HCT116 (cell line): ENCODE measurements at regions not wholly inside any gene's neighbourhood (a gene's known extent, or its start where the extent isn't known, plus 50 kb on each side); places are given as distances from the start of the nearest gene placed in this dataset.

Source experiments
- EGR1 ChIP-seq: IDR thresholded peaks from 2 replicates; pipeline ENCODE4 v1.6.1; 2012; ENCODE audit warnings: low read depth
- ELF1 ChIP-seq: IDR thresholded peaks from 2 replicates; pipeline ENCODE4 v1.6.1; 2012; ENCODE audit warnings: low read depth, borderline replicate concordance
- EZH2 ChIP-seq: fragments of 200-600 bp; sonication (generic); IDR thresholded peaks from 2 replicates; pipeline ENCODE4 v1.6.1; 2017; ENCODE audit warnings: antibody characterized with exemption, mixed run types
- EZH2phosphoT487 ChIP-seq: fragments of 200-600 bp; IDR thresholded peaks from 2 replicates; pipeline ENCODE4 v1.6.1; 2018; ENCODE audit warnings: antibody characterized with exemption, borderline replicate concordance
- POLR2A ChIP-seq: IDR thresholded peaks from 2 replicates; pipeline ENCODE4 v1.7.0; 2011; ENCODE audit warnings: borderline replicate concordance; ENCODE audit not compliant: insufficient read depth, insufficient read length; ENCODE audit errors: extremely low read depth
- POLR2AphosphoS5 ChIP-seq: IDR thresholded peaks from 2 replicates; pipeline ENCODE4 v1.6.1; 2011; ENCODE audit warnings: mild to moderate bottlenecking, low read depth, low read length, moderate library complexity
- RAD21 ChIP-seq: IDR thresholded peaks from 2 replicates; pipeline ENCODE4 v1.6.1; 2012; ENCODE audit warnings: low read depth, mild to moderate bottlenecking
- TCF7L2 ChIP-seq: IDR thresholded peaks from 2 replicates; pipeline ENCODE4 v1.7.0; 2011; ENCODE audit warnings: borderline replicate concordance, inconsistent platforms; ENCODE audit not compliant: insufficient read depth, insufficient read length; ENCODE audit errors: extremely low read depth
- ZFX ChIP-seq: fragments of 450-650 bp; IDR thresholded peaks from 2 replicates; pipeline ENCODE4 v1.6.1; 2017
- ZNF274 ChIP-seq: fragments of 200-500 bp; sonication (Bioruptor generic); IDR thresholded peaks from 2 replicates; pipeline ENCODE4 v1.6.1; 2014; ENCODE audit warnings: mild to moderate bottlenecking, low read depth, low read length, inconsistent platforms
- TF ChIP-seq, protein P1 (sequence below), 3 experiments: fragments of 200-600 bp in 1 of 3; sonication (generic) in 1 of 3; IDR thresholded peaks in 2 of 3; conservative IDR thresholded peaks in 1 of 3; 2 replicates each; pipeline ENCODE4 v1.5.1; 2012 to 2017; ENCODE audit warnings: low read depth in 2 of 3, low read length in 2 of 3, antibody characterized with exemption in 1 of 3, borderline replicate concordance in 1 of 3, control low read depth in 1 of 3, mild to moderate bottlenecking in 1 of 3, mixed read lengths in 1 of 3, mixed run types in 1 of 3, moderate library complexity in 1 of 3; ENCODE audit not compliant: insufficient read depth in 1 of 3

DNA sequence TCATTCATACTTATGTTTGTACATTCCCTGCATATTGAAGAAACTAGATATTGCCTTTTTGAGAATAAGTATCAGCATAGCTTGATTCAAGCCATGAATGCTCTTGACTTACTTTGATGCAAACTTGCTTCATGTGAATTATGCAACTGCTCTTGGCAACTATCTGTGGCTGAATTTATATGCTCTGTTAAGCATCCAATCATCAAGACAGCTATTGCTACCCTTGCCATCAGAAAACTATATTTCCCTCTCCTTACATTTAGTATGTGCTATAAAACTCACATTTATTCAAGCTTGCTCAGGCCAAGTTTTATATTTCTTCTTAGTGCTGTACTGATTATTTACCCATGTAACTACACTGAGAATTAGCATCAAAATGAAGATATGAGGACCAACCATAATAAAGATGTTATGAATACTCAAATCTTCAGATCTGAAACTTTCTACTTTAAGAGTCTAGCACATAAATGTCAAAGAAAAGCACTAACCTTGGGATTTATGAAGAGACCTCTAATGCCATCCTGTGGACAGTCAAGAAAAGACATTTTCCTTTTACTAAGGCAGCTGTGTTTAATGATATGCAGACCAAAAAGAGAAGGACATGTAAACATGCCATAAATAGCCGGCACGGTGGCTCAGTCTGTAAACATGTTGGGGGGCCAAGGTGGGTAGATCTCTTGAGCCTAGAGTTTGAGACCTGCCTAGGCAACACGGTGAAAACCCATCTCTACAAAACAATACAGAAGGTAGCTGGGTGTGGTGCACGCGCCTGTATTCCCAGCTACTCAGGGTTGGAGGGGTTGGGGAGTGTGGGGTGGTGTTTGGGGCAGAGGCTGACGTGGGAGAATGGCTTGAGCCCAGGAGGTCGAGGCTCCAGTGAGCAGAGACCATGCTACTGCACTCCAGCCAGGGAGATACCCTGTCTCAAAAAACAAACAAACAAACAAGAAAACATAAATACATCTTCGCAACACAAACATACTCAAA is 267.0 kb upstream of the TYRP1 start:
- TF ChIP-seq EZH2phosphoT487 (no peak), POLR2AphosphoS5 (no peak), POLR2A (no peak), ELF1 (no peak), ZFX (no peak), RAD21 (no peak), EGR1 (no peak), TCF7L2 (no peak), ZNF274 (no peak), EZH2 (no peak)
- TF ChIP-seq, protein P1, sequence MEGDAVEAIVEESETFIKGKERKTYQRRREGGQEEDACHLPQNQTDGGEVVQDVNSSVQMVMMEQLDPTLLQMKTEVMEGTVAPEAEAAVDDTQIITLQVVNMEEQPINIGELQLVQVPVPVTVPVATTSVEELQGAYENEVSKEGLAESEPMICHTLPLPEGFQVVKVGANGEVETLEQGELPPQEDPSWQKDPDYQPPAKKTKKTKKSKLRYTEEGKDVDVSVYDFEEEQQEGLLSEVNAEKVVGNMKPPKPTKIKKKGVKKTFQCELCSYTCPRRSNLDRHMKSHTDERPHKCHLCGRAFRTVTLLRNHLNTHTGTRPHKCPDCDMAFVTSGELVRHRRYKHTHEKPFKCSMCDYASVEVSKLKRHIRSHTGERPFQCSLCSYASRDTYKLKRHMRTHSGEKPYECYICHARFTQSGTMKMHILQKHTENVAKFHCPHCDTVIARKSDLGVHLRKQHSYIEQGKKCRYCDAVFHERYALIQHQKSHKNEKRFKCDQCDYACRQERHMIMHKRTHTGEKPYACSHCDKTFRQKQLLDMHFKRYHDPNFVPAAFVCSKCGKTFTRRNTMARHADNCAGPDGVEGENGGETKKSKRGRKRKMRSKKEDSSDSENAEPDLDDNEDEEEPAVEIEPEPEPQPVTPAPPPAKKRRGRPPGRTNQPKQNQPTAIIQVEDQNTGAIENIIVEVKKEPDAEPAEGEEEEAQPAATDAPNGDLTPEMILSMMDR (IDR thresholded peaks at IDR 0.05 in 2 of 3, conservative IDR thresholded peaks at IDR 0.05 in 1 of 3; ENCODE audit: borderline replicate concordance in 1 of 3, insufficient read depth in 1 of 3, low read depth in 2 of 3, low read length in 2 of 3) = no peak
